ENCODE measurements at regions not wholly inside any gene's neighbourhood (a gene's known extent, or its start where the extent isn't known, plus 50 kb on each side); places are given as distances from the start of the nearest gene placed in this dataset.

- Histone ChIP-seq H3K9me3 (no peaks in the 10 kb centered on the region), H3K4me3 (no peak overlapping the region), H3K27me3 (peaks cover 0 to 4% (median 0%) of the 10 kb centered on the region in 3 donors), H3K4me1 (no peaks in the 10 kb centered on the region), H3K36me3 (no peaks in the 10 kb centered on the region), H3K27ac (no peak overlapping the region)
- in situ Hi-C loops (cut with MboI; ENCODE audit: low sequenced_read_pairs in 4 of 4): no loop called here
- ATAC-seq (no peak), DNase-seq (no peak)
- TF ChIP-seq POLR2A (IDR thresholded peaks at IDR 0.05): no peak
- intact Hi-C loops (cut with DNase I; ENCODE audit: low total_unique reads): no loop called here
Measured at GRCh38 chr13:111659842-111660241, 339.4 kb downstream of the TEX29 start.

GRCh38 chr13:111661052-111661451, 340.6 kb downstream of the TEX29 start:
- Histone ChIP-seq H3K4me3 (no peak overlapping the region), H3K36me3 (no peaks in the 10 kb centered on the region), H3K27ac (no peak overlapping the region), H3K9me3 (no peaks in the 10 kb centered on the region), H3K4me1 (no peaks in the 10 kb centered on the region), H3K27me3 (peaks cover 0 to 4% (median 0%) of the 10 kb centered on the region in 3 donors)
- no peak for TF ChIP-seq POLR2A (IDR thresholded peaks at IDR 0.05)
- no peak for TF ChIP-seq CTCF (IDR thresholded peaks at IDR 0.05 in 4 of 5, conservative IDR thresholded peaks at IDR 0.05 in 1 of 5)
- DNase-seq: no peak
- intact Hi-C loops (cut with DNase I; ENCODE audit: low total_unique reads) (no loop called here), in situ Hi-C loops (cut with MboI; ENCODE audit: low sequenced_read_pairs in 4 of 4) (no loop called here)
- no peak for ATAC-seq

- ATAC-seq: no peak
- H3K27me3 ChIP-seq: peaks cover 0 to 4% (median 0%) of the 10 kb centered on the region in 3 donors
Measured at GRCh38 chr13:111661776-111662175, 341.3 kb downstream of the TEX29 start.

GRCh38 chr13:111662451-111662850, 342.0 kb downstream of the TEX29 start:
- H3K36me3 ChIP-seq: no peaks in the 10 kb centered on the region
- no peaks in the 10 kb centered on the region for H3K9me3 ChIP-seq
- peaks cover 0 to 4% (median 0%) of the 10 kb centered on the region in 3 donors for H3K27me3 ChIP-seq
- ATAC-seq (no peak), DNase-seq (no peak)
- in situ Hi-C loops (cut with MboI; ENCODE audit: low sequenced_read_pairs in 4 of 4) (no loop called here), intact Hi-C loops (cut with DNase I; ENCODE audit: low total_unique reads) (no loop called here)
- no peaks in the 10 kb centered on the region for H3K4me1 ChIP-seq
- H3K27ac ChIP-seq: no peak overlapping the region
- TF ChIP-seq POLR2A (IDR thresholded peaks at IDR 0.05): no peak
- no peak for TF ChIP-seq CTCF (IDR thresholded peaks at IDR 0.05 in 4 of 5, conservative IDR thresholded peaks at IDR 0.05 in 1 of 5)
- H3K4me3 ChIP-seq: no peak overlapping the region

More at GRCh38 chr13:111661776-111662175, 341.3 kb downstream of the TEX29 start:
- TF ChIP-seq CTCF (IDR thresholded peaks at IDR 0.05 in 4 of 5, conservative IDR thresholded peaks at IDR 0.05 in 1 of 5) (no peak), POLR2A (IDR thresholded peaks at IDR 0.05) (no peak)
- H3K4me1 ChIP-seq: no peaks in the 10 kb centered on the region
- H3K27ac ChIP-seq: no peak overlapping the region
- intact Hi-C loops (cut with DNase I; ENCODE audit: low total_unique reads) (no loop called here), in situ Hi-C loops (cut with MboI; ENCODE audit: low sequenced_read_pairs in 4 of 4) (no loop called here)
- no peak for DNase-seq
- no peak overlapping the region for H3K4me3 ChIP-seq
- H3K9me3 ChIP-seq: no peaks in the 10 kb centered on the region
- H3K36me3 ChIP-seq: no peaks in the 10 kb centered on the region

GRCh38 chr13:111662895-111663294, 342.5 kb downstream of the TEX29 start:
- Histone ChIP-seq H3K27ac (no peak overlapping the region), H3K36me3 (no peaks in the 10 kb centered on the region), H3K4me1 (no peaks in the 10 kb centered on the region), H3K9me3 (no peaks in the 10 kb centered on the region), H3K27me3 (peaks cover 0 to 4% (median 0%) of the 10 kb centered on the region in 3 donors), H3K4me3 (no peak overlapping the region)
- ATAC-seq: no peak
- DNase-seq: no peak
- TF ChIP-seq POLR2A (IDR thresholded peaks at IDR 0.05) (no peak), CTCF (IDR thresholded peaks at IDR 0.05 in 4 of 5, conservative IDR thresholded peaks at IDR 0.05 in 1 of 5) (no peak)
- intact Hi-C loops (cut with DNase I; ENCODE audit: low total_unique reads) (no loop called here), in situ Hi-C loops (cut with MboI; ENCODE audit: low sequenced_read_pairs in 4 of 4) (no loop called here)
